DOHH2 (cell line): ENCODE measurements at regions not wholly inside any gene's neighbourhood (a gene's known extent, or its start where the extent isn't known, plus 50 kb on each side); places are given as distances from the start of the nearest gene placed in this dataset.

Experiments used
- H3F3A ChIP-seq: fragments of 200-600 bp; sonication (generic), shearing (Covaris generic); 2 replicates; pipeline ENCODE4 v1.6.0; 2016; ENCODE audit warnings: antibody characterized with exemption, mild to moderate bottlenecking; ENCODE audit not compliant: control insufficient read depth, insufficient read depth
- H3K27ac ChIP-seq: fragments of 200-600 bp; sonication (generic); 2 replicates; pipeline ENCODE4 v1.5.1; 2014; ENCODE audit warnings: low read depth, mild to moderate bottlenecking, low read length, moderate library complexity
- H3K27me3 ChIP-seq: fragments of 200-600 bp; sonication (generic); 2 replicates; pipeline ENCODE4 v1.6.1; 2014; ENCODE audit warnings: mild to moderate bottlenecking, low read length, mixed read lengths; ENCODE audit not compliant: control insufficient read depth
- H3K36me3 ChIP-seq: fragments of 200-600 bp; sonication (generic); 2 replicates; pipeline ENCODE4 v1.6.1; 2014; ENCODE audit warnings: mild to moderate bottlenecking, low read length, moderate library complexity, mixed read lengths; ENCODE audit not compliant: control insufficient read depth
- H3K4me1 ChIP-seq: fragments of 200-600 bp; sonication (generic); 2 replicates; pipeline ENCODE4 v1.6.1; 2014; ENCODE audit warnings: mild to moderate bottlenecking, low read length, mixed read lengths; ENCODE audit not compliant: control insufficient read depth
- H3K4me2 ChIP-seq: fragments of 200-600 bp; sonication (generic); 2 replicates; pipeline ENCODE4 v1.6.0; 2014; ENCODE audit warnings: mild to moderate bottlenecking, low read length, moderate library complexity
- H3K4me3 ChIP-seq: fragments of 200-600 bp; sonication (generic); 2 replicates; pipeline ENCODE4 v1.5.1; 2014; ENCODE audit warnings: mild to moderate bottlenecking, low read length, mixed read lengths
- H3K79me2 ChIP-seq: fragments of 200-600 bp; sonication (generic); 2 replicates; pipeline ENCODE4 v1.6.1; 2014; ENCODE audit warnings: mild to moderate bottlenecking, low read length, mixed read lengths; ENCODE audit not compliant: control insufficient read depth
- H3K9me2 ChIP-seq: fragments of 200-600 bp; sonication (generic); replicated peaks from 2 replicates; pipeline ENCODE4 v1.6.1; 2014; ENCODE audit warnings: mild to moderate bottlenecking, low read length, mixed read lengths; ENCODE audit not compliant: control insufficient read depth
- H3K9me3 ChIP-seq: fragments of 200-600 bp; sonication (generic); 2 replicates; pipeline ENCODE4 v1.6.1; 2014; ENCODE audit warnings: antibody characterized with exemption, low read length, mixed read lengths; ENCODE audit not compliant: control insufficient read depth, insufficient read depth
- H4K20me1 ChIP-seq: fragments of 200-600 bp; sonication (generic); 2 replicates; pipeline ENCODE4 v1.6.0; 2014; ENCODE audit warnings: low read depth, mild to moderate bottlenecking, antibody characterized with exemption, low read length, moderate library complexity; ENCODE audit not compliant: control insufficient read depth, insufficient read depth
- EZH2phosphoT487 ChIP-seq: fragments of 200-600 bp; sonication (generic); IDR thresholded peaks from 2 replicates; pipeline ENCODE4 v1.6.1; 2017; ENCODE audit warnings: borderline replicate concordance, mild to moderate bottlenecking, antibody characterized with exemption, low read length, moderate library complexity, mixed read lengths
- TF ChIP-seq, protein P1 (sequence below): fragments of 200-600 bp; sonication (generic); IDR thresholded peaks from one replicate; pipeline ENCODE4 v1.5.1; 2014; ENCODE audit warnings: antibody characterized with exemption, mild to moderate bottlenecking, low read depth, low read length; ENCODE audit not compliant: poor library complexity, severe bottlenecking

DNA sequence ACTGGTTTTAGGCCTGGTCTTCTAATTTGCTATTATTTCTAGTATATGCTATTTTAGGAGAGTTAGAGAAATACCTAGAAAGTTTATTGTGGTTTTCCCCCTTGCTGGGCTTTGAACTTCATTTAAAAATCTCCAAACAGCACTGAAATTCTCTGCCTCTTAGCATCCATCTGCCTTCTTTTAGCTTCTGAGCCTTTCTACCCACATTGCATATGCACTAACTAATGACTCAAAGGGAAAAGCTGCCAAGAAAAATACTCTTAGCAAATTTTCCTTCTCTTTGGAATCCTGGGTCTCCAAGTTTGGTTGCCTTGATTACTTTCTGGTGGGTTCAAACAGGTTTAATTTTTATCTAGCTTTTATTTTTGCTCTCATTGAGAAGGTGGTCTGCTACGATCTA, 408.4 kb upstream of the PTBP2 start:
- Histone ChIP-seq H3K4me2 (no peak overlapping the region), H3K4me3 (no peak overlapping the region), H3F3A (no peaks in the 10 kb centered on the region), H3K27me3 (no peaks in the 10 kb centered on the region), H3K9me2 (no peaks in the 10 kb centered on the region), H3K4me1 (no peaks in the 10 kb centered on the region), H3K79me2 (no peaks in the 10 kb centered on the region), H3K9me3 (no peaks in the 10 kb centered on the region), H3K36me3 (no peaks in the 10 kb centered on the region), H4K20me1 (no peaks in the 10 kb centered on the region), H3K27ac (no peak overlapping the region)
- TF ChIP-seq EZH2phosphoT487 = no peak
- TF ChIP-seq, protein P1, sequence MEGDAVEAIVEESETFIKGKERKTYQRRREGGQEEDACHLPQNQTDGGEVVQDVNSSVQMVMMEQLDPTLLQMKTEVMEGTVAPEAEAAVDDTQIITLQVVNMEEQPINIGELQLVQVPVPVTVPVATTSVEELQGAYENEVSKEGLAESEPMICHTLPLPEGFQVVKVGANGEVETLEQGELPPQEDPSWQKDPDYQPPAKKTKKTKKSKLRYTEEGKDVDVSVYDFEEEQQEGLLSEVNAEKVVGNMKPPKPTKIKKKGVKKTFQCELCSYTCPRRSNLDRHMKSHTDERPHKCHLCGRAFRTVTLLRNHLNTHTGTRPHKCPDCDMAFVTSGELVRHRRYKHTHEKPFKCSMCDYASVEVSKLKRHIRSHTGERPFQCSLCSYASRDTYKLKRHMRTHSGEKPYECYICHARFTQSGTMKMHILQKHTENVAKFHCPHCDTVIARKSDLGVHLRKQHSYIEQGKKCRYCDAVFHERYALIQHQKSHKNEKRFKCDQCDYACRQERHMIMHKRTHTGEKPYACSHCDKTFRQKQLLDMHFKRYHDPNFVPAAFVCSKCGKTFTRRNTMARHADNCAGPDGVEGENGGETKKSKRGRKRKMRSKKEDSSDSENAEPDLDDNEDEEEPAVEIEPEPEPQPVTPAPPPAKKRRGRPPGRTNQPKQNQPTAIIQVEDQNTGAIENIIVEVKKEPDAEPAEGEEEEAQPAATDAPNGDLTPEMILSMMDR = no peak

DNA sequence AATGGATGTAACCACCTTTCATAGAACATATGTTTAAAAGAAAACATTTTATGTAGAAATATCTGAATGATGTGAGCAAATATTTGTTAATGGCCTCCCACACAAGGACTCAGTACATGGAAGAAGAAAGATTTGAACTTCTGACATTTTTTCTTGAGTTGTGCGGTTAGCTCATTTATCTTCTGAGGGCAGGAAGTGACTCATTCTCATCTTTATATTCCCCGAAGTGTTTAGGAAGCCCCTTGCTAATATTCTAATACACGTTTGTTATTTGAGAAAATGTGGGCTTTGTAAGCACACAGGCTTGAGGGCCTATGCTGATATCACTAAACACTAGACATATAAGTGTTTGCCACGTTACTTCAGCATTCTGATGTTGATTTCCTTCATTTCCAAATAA, 392.5 kb upstream of the PTBP2 start:
- no peak overlapping the region for H3K4me2 ChIP-seq
- H4K20me1 ChIP-seq = no peaks in the 10 kb centered on the region
- no peaks in the 10 kb centered on the region for H3K4me1 ChIP-seq
- H3K27me3 ChIP-seq = no peaks in the 10 kb centered on the region
- TF ChIP-seq, protein P1 = no peak
- no peak for TF ChIP-seq EZH2phosphoT487
- no peaks in the 10 kb centered on the region for H3K36me3 ChIP-seq
- no peaks in the 10 kb centered on the region for H3K9me3 ChIP-seq
- H3K79me2 ChIP-seq = no peaks in the 10 kb centered on the region
- H3K9me2 ChIP-seq = no peaks in the 10 kb centered on the region
- H3K27ac ChIP-seq = no peak overlapping the region
- no peak overlapping the region for H3K4me3 ChIP-seq
- no peaks in the 10 kb centered on the region for H3F3A ChIP-seq

DNA sequence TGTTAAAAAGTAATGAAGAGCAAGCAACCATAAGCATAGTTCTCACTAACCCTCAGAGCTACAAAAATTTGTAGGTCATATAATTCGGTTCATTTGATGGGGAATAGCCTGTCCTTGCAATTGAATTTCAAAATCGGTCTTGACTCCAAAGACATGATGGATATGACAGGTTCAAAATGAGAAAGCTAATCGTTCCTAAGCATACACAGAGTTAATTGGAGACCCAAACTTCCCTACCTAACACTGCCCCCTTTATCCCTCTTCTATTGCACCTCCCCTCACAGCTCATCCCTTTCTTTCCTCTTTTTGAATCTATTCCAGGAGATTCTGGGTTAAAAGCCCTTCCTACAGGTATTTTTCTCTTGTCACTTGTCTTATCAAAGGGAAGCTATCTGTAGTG, 390.0 kb upstream of the PTBP2 start:
- no peaks in the 10 kb centered on the region for H4K20me1 ChIP-seq
- H3K4me1 ChIP-seq = no peaks in the 10 kb centered on the region

More for the DNA sequence above, 390.0 kb upstream of the PTBP2 start:
- Histone ChIP-seq H3K4me3 (no peak overlapping the region), H3K4me2 (no peak overlapping the region), H3F3A (no peaks in the 10 kb centered on the region), H3K27ac (no peak overlapping the region), H3K79me2 (no peaks in the 10 kb centered on the region), H3K27me3 (no peaks in the 10 kb centered on the region), H3K9me2 (no peaks in the 10 kb centered on the region), H3K36me3 (no peaks in the 10 kb centered on the region), H3K9me3 (no peaks in the 10 kb centered on the region)
- TF ChIP-seq EZH2phosphoT487 = no peak
- TF ChIP-seq, protein P1 = no peak
